ENCODE measurements at regions not wholly inside any gene's neighbourhood (a gene's known extent, or its start where the extent isn't known, plus 50 kb on each side); places are given as distances from the start of the nearest gene placed in this dataset.

GRCh38 chr2:145740302-145740701 lies 1220.4 kb upstream of the ZEB2 start:
- no peak for TF ChIP-seq ZBTB26 (tag by site-specific recombination; optimal IDR thresholded peaks at IDR 0.05)
- no peak for TF ChIP-seq ZNF747 (tag by site-specific recombination; IDR thresholded peaks at IDR 0.05)
- TF ChIP-seq, protein P1, sequence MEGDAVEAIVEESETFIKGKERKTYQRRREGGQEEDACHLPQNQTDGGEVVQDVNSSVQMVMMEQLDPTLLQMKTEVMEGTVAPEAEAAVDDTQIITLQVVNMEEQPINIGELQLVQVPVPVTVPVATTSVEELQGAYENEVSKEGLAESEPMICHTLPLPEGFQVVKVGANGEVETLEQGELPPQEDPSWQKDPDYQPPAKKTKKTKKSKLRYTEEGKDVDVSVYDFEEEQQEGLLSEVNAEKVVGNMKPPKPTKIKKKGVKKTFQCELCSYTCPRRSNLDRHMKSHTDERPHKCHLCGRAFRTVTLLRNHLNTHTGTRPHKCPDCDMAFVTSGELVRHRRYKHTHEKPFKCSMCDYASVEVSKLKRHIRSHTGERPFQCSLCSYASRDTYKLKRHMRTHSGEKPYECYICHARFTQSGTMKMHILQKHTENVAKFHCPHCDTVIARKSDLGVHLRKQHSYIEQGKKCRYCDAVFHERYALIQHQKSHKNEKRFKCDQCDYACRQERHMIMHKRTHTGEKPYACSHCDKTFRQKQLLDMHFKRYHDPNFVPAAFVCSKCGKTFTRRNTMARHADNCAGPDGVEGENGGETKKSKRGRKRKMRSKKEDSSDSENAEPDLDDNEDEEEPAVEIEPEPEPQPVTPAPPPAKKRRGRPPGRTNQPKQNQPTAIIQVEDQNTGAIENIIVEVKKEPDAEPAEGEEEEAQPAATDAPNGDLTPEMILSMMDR (tag by site-specific recombination; IDR thresholded peaks at IDR 0.05): no peak
- TF ChIP-seq ZBTB20 (tag by site-specific recombination; IDR thresholded peaks at IDR 0.05): no peak
- no peak for TF ChIP-seq ZNF701 (tag by site-specific recombination; IDR thresholded peaks at IDR 0.05)
- no peak for TF ChIP-seq ZNF529 (tag by site-specific recombination; IDR thresholded peaks at IDR 0.05; ENCODE audit: insufficient replicate concordance)
- no peak for TF ChIP-seq KLF1 (tag by site-specific recombination; IDR thresholded peaks at IDR 0.05)
- no peak for TF ChIP-seq ZBTB7A (tag by site-specific recombination; IDR thresholded peaks at IDR 0.05; ENCODE audit: low read depth)
- TF ChIP-seq, protein P2, sequence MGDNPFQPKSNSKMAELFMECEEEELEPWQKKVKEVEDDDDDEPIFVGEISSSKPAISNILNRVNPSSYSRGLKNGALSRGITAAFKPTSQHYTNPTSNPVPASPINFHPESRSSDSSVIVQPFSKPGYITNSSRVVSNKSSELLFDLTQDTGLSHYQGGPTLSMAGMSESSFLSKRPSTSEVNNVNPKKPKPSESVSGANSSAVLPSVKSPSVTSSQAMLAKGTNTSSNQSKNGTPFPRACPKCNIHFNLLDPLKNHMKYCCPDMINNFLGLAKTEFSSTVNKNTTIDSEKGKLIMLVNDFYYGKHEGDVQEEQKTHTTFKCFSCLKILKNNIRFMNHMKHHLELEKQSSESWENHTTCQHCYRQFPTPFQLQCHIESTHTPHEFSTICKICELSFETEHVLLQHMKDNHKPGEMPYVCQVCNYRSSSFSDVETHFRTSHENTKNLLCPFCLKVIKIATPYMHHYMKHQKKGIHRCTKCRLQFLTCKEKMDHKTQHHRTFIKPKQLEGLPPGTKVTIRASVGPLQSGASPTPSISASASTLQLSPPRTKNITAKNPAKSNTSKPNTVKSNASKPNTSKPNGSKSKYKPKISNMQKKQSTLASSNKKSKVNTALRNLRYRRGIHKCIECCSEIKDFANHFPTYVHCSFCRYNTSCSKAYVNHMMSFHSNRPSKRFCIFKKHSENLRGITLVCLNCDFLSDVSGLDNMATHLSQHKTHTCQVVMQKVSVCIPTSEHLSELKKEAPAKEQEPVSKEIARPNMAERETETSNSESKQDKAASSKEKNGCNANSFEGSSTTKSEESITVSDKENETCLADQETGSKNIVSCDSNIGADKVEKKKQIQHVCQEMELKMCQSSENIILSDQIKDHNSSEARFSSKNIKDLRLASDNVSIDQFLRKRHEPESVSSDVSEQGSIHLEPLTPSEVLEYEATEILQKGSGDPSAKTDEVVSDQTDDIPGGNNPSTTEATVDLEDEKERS (tag by site-specific recombination; IDR thresholded peaks at IDR 0.05): no peak
- no peak for TF ChIP-seq PRDM10 (tag by site-specific recombination; IDR thresholded peaks at IDR 0.05)
- TF ChIP-seq GFI1B (tag by site-specific recombination; IDR thresholded peaks at IDR 0.05): no peak
- no peak for TF ChIP-seq GLIS2 (tag by site-specific recombination; IDR thresholded peaks at IDR 0.05)

Data from HEK293 (cell line).